Activated naive CD4-positive, alpha-beta T cell treated with anti-CD3 and anti-CD28 coated beads, Interleukin-2, amount 50 U/mL, for 16 hours (primary cell): ENCODE measurements at regions not wholly inside any gene's neighbourhood (a gene's known extent, or its start where the extent isn't known, plus 50 kb on each side); places are given as distances from the start of the nearest gene placed in this dataset.

Source experiments
- DNase-seq: peaks from one replicate; pipeline ENCODE4 v3.0.0-alpha.2; 2020

DNA sequence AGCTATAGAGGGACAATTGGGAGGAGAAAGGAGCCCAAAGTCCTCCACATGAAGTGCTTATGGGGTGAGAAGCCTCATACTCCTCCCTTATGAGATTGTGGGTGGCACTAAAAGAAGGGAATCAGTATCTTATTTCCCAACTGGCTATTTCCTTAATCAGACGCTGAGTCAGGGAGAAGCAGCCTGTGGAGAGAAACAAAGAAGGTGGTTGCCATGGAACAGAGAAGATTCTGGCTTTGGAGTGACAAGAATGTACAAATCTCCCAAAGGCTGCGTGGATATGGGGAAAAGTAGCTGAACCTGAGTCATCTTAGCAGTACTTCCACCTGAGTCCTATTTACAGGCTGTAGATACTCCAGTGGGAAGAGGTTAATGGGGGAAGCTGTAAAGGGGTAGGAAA, 115.8 kb upstream of the CWC22 start:
- DNase-seq, result no peak

GRCh38 chr2:180115675-180116074, 108.6 kb upstream of the CWC22 start:
- no peak for DNase-seq

DNA sequence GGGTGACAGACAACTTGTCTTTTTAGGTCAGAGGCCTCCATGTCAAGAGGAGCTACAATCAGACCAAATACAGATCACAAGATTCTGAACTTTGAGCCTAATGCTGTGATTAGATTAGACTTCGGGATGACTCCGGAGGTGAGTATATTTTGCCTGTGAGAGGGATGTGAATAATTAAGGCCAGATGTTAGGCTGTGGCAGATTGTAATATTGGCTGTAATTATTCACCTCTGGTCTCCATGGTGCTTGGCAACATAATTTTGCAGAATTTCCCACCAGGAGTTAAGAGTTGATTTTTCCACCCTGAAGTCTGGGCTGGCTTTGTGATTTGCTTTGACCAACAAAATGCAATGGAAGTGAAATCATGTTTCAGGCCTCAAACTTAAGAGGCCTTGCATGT, 108.2 kb upstream of the CWC22 start:
- DNase-seq, result no peak

GRCh38 chr2:180111901-180112300, 104.8 kb upstream of the CWC22 start:
- DNase-seq, result no peak

GRCh38 chr2:180110469-180110868, 103.4 kb upstream of the CWC22 start:
- DNase-seq, result no peak

GRCh38 chr2:180101846-180102245, 94.7 kb upstream of the CWC22 start:
- no peak for DNase-seq

- no peak for DNase-seq
These were observed 92.2 kb upstream of the CWC22 start for GRCh38 chr2:180099308-180099707.

DNA sequence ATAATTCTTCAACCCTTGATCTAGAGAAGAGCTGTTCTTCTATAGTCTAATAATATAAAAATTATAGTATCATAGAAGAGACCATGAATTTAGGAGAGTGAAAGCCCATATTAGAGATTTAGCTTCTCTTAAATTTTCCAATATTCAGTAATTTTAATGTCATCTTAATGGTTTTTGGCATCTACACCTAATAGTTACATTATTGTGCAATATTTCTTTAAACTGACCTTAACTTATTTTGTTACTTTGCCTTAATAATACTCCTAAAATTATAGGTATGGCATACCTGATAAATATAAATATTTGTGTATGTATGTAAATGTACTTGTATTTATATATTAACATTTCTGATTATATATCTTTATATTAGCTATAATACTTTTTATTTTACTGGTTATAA, 78.0 kb upstream of the CWC22 start:
- DNase-seq, result no peak

- no peak for DNase-seq
These were observed 70.3 kb upstream of the CWC22 start for GRCh38 chr2:180077295-180077906.

- DNase-seq, result no peak
These were observed 68.8 kb upstream of the CWC22 start for GRCh38 chr2:180075870-180076269.

GRCh38 chr2:180071797-180072196, 64.7 kb upstream of the CWC22 start:
- no peak for DNase-seq

- DNase-seq, result no peak
These were observed 56.5 kb upstream of the CWC22 start for GRCh38 chr2:180063494-180064092.

DNA sequence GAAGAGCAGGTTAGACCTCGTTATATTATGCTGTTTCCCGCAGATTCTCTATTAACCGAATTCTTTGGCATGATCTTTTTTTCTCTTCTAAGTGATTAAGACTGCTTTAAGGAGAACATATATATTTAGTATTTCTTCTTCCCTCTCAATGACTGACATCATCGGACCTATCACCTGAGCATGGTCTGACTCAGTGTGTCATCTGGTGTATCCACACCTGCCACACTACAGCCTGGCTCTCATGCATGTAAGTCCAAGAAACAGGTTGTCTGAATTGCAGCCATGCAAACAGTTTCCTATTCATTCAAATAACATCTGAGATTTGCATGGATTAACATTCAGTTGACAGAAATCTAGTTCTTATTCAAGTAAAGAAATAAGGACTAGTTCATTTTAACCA, 55.1 kb upstream of the CWC22 start:
- DNase-seq, result no peak

- DNase-seq, result no peak
These were observed 54.4 kb upstream of the CWC22 start for GRCh38 chr2:180061546-180061945.

DNA sequence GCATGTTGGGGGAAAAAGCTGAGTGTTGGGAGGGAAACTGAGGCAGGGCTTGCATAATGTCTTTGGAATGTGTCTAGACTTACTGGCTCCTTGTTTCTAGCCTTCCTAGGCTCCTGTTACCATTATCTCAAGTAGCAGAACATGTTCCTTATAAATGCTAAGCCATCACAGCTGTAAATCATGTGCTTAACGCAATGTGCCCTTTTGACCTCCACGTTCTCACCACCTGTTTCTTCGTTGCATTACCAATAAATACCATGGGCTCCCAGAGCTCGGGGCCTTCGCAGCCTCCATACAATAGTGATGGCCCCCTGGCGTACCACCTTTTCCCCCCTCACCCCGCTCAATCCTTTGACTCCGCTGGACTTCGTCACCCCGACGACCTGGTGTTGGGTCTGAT, 54.0 kb upstream of the CWC22 start:
- no peak for DNase-seq

- DNase-seq, result no peak
These were observed 51.9 kb upstream of the CWC22 start for GRCh38 chr2:180058993-180059392.

DNA sequence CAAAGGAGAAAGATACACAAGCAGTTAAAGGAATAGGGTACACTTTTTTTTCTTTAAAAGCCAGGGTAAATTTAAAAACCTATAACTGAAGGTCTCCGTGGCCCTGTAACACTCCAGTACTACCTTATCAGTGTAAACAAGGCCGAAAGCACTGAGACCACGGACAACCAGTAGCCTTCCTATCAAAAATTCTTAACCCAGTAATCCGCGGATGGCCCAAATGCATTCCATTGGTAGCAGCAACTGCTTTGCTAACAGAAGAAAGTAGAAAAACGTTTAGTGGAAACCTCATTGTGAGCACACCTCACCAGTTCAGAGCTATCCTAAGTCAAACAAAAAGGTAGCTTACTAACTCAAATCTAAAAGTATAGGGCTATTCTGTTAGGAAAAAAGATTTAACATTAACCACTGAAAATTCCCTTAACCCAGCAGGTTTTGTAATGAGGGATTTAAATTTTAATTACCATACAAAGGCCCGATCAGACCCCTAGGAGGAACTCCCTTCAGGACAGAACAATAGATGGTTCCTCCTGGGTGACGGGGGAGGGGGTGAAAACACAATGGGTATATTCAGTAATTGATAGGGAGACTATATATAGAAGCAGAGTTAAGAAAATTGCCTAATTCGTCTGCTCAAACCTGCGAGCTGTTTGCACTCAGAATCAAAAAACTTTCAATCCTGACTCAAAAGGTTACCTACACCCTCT, 50.8 kb upstream of the CWC22 start:
- DNase-seq, result no peak
